ENCODE measurements at regions not wholly inside any gene's neighbourhood (a gene's known extent, or its start where the extent isn't known, plus 50 kb on each side); places are given as distances from the start of the nearest gene placed in this dataset.

DNA sequence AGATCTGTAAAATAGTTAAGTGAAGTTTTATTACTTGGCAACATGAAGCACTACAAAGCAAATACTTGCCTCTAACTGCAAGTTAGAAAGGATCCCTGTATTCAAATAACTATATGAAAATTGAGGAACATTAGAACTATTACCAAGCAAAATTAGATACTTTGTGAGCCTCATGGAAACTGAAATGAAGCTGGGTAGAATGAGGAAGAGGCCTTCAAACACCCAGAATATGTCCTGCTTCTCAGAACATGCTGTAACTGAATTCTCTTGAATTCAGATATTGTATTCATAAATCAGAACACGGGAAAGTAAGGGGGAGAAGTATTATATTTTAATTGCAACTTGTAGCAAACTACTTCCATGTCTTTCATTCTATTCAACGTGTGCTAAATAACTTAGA, 947.9 kb downstream of the PCDH17 start:
- DNase-seq (ENCODE audit: low spot score) (no peak), ATAC-seq (ENCODE audit: insufficient number of reproducible peaks, low FRiP score, low read depth) (no peak)
- Histone ChIP-seq H3K27ac (no peak overlapping the region), H3K36me3 (no peaks in the 10 kb centered on the region), H3K4me3 (no peak overlapping the region), H3K9me3 (peaks cover 4% of the 10 kb centered on the region), H3K4me1 (ENCODE audit: control insufficient read depth in 1 of 2, low read depth in 2 of 2) (no peaks in the 10 kb centered on the region), H3K27me3 (replicated peaks; ENCODE audit: insufficient read depth) (no peaks in the 10 kb centered on the region)
- TF ChIP-seq, protein P1, sequence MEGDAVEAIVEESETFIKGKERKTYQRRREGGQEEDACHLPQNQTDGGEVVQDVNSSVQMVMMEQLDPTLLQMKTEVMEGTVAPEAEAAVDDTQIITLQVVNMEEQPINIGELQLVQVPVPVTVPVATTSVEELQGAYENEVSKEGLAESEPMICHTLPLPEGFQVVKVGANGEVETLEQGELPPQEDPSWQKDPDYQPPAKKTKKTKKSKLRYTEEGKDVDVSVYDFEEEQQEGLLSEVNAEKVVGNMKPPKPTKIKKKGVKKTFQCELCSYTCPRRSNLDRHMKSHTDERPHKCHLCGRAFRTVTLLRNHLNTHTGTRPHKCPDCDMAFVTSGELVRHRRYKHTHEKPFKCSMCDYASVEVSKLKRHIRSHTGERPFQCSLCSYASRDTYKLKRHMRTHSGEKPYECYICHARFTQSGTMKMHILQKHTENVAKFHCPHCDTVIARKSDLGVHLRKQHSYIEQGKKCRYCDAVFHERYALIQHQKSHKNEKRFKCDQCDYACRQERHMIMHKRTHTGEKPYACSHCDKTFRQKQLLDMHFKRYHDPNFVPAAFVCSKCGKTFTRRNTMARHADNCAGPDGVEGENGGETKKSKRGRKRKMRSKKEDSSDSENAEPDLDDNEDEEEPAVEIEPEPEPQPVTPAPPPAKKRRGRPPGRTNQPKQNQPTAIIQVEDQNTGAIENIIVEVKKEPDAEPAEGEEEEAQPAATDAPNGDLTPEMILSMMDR (IDR thresholded peaks at IDR 0.05), result no peak

DNA sequence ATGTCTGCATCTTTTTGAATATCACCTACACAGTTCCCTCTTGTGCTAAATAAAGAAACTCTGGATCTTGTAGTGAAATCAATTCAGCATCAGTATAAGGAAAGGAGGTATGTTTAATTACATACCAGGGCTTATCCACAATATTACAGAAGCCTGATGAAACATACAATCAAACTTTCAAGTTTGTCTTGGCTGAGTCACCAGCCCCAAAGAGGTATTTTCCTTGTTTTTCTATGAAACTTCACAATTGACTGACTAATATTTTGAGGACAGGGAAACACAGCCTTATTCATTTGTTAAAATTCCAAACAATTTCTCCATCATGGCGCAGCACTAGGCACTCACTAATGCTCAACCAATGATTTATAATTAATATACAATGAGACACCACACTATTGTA, 952.4 kb downstream of the PCDH17 start:
- H3K9me3 ChIP-seq, result no peaks in the 10 kb centered on the region
- H3K4me3 ChIP-seq, result no peak overlapping the region
- H3K27me3 ChIP-seq (replicated peaks; ENCODE audit: insufficient read depth), result no peaks in the 10 kb centered on the region
- ATAC-seq (ENCODE audit: insufficient number of reproducible peaks, low FRiP score, low read depth), result no peak
- TF ChIP-seq, protein P1 (IDR thresholded peaks at IDR 0.05), result no peak
- no peaks in the 10 kb centered on the region for H3K4me1 ChIP-seq (ENCODE audit: control insufficient read depth in 1 of 2, low read depth in 2 of 2)
- no peak for DNase-seq (ENCODE audit: low spot score)
- no peaks in the 10 kb centered on the region for H3K36me3 ChIP-seq
- H3K27ac ChIP-seq, result no peak overlapping the region

DNA sequence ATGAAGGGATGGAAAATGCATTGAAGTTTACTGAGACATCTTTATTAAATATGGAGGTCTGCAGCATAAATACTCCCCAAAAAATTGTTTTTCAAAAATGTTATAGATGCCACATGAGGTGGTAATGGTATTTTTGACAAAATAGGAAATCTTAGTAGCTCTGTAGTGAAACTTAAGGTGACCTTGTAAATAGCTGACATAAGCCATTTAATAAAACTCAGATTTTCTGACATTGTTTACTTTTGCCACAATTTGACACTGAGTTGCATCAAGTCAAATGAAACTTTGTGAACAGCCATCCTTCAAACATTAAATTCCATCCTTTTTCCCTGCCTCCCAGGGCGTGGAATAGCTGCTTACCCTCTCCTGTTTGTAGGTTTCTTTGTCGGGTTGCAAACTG, 953.1 kb downstream of the PCDH17 start:
- DNase-seq (ENCODE audit: low spot score) (no peak), ATAC-seq (ENCODE audit: insufficient number of reproducible peaks, low FRiP score, low read depth) (no peak)
- Histone ChIP-seq H3K9me3 (no peaks in the 10 kb centered on the region), H3K4me1 (ENCODE audit: control insufficient read depth in 1 of 2, low read depth in 2 of 2) (no peaks in the 10 kb centered on the region), H3K27ac (no peak overlapping the region), H3K36me3 (no peaks in the 10 kb centered on the region), H3K27me3 (replicated peaks; ENCODE audit: insufficient read depth) (no peaks in the 10 kb centered on the region), H3K4me3 (no peak overlapping the region)
- TF ChIP-seq, protein P1 (IDR thresholded peaks at IDR 0.05), result no peak

DNA sequence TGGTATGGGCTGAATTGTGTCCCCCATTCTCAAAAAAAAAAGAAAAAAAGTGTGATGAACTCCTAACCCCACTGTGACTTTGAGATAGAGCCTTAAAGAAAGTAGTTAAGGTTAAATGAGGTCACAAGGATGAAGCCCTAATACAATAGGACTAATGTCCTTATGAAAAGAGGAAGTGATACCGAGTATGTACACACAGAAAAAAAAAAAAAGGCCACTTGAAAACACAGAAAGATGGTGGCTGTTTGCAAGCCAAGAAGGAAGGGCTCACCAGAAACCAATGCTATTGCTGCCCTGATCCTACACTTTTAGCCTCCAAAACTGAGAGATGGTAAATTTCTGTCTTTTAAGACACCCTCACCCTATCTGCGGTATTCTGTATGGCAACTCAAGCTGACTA, 955.6 kb downstream of the PCDH17 start:
- DNase-seq (ENCODE audit: low spot score) (no peak), ATAC-seq (ENCODE audit: insufficient number of reproducible peaks, low FRiP score, low read depth) (no peak)
- H3K9me3 ChIP-seq, result no peaks in the 10 kb centered on the region
- no peaks in the 10 kb centered on the region for H3K36me3 ChIP-seq
- no peak overlapping the region for H3K4me3 ChIP-seq
- no peak overlapping the region for H3K27ac ChIP-seq
- no peaks in the 10 kb centered on the region for H3K27me3 ChIP-seq (replicated peaks; ENCODE audit: insufficient read depth)
- H3K4me1 ChIP-seq (ENCODE audit: control insufficient read depth in 1 of 2, low read depth in 2 of 2), result no peaks in the 10 kb centered on the region
- TF ChIP-seq, protein P1 (IDR thresholded peaks at IDR 0.05), result no peak

DNA sequence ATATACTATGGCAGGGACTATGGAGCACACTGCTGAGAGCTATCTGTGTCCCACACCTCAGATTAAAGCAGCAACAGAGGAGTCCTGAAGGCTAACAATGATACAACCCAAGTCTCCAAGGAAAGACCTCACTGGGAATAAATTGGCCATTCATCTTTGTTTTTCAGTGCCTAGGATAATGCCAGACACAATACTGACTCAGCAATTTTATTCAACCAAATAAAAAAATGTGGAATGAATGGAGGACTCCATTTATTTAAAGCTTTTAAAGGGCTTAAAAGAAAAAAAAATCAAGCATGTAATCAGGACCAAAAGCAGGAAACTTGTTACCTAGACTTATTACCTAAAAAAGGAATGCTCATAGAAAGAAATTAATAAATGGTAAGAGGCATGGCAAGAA, 960.5 kb downstream of the PCDH17 start:
- Histone ChIP-seq H3K4me3 (no peak overlapping the region), H3K27ac (no peak overlapping the region), H3K27me3 (replicated peaks; ENCODE audit: insufficient read depth) (no peaks in the 10 kb centered on the region), H3K36me3 (no peaks in the 10 kb centered on the region), H3K4me1 (ENCODE audit: control insufficient read depth in 1 of 2, low read depth in 2 of 2) (no peaks in the 10 kb centered on the region), H3K9me3 (no peaks in the 10 kb centered on the region)
- TF ChIP-seq, protein P1 (IDR thresholded peaks at IDR 0.05), result no peak
- ATAC-seq (ENCODE audit: insufficient number of reproducible peaks, low FRiP score, low read depth) (no peak), DNase-seq (ENCODE audit: low spot score) (no peak)

Measured in thoracic aorta (tissue), 2 donors.